Esophagus muscularis mucosa (tissue), 4 donors: ENCODE measurements at regions not wholly inside any gene's neighbourhood (a gene's known extent, or its start where the extent isn't known, plus 50 kb on each side); places are given as distances from the start of the nearest gene placed in this dataset.
"Not testable (repeated sequence)": the region's sequence is repeated elsewhere in the genome, so short reads cannot be mapped to it uniquely, and the experiment has no call there.

ENCODE experiments used
- DNase-seq: peaks from one replicate; pipeline ENCODE4 v3.0.0-alpha.2; 2017; ENCODE audit errors: extremely low spot score
- H3K27ac ChIP-seq, 4 donors: fragments of 200-600 bp; sonication (generic); replicated peaks in 1 of 4; 1 replicate in 3 of 4; 2 replicates in 1 of 4; pipeline ENCODE4 v1.5.1; 2016 to 2019; ENCODE audit warnings: mild to moderate bottlenecking in 1 of 4
- H3K27me3 ChIP-seq, 4 donors: fragments of 200-600 bp; sonication (generic); one replicate each; pipeline versions ENCODE4 v1.5.1 to v1.6.0; 2016 to 2019
- H3K36me3 ChIP-seq, 4 donors: fragments of 200-600 bp; sonication (generic); one replicate each; pipeline ENCODE4 v1.5.1; 2016 to 2019
- H3K4me1 ChIP-seq, 4 donors: fragments of 200-600 bp; sonication (generic); one replicate each; pipeline ENCODE4 v1.5.1; 2016 to 2019
- H3K4me3 ChIP-seq, 4 donors: fragments of 200-600 bp; sonication (generic); 1 replicate in 2 of 4; 2 replicates in 2 of 4; pipeline ENCODE4 v1.5.1; 2016 to 2019; ENCODE audit warnings: mild to moderate bottlenecking in 4 of 4, moderate library complexity in 1 of 4
- H3K9me3 ChIP-seq, 4 donors: fragments of 200-600 bp; sonication (generic); 1 replicate in 3 of 4; 2 replicates in 1 of 4; pipeline ENCODE4 v1.5.1; 2016 to 2019
- EP300 ChIP-seq: sonication (generic); formaldehyde crosslinking; IDR thresholded peaks from one replicate; pipeline ENCODE4 v1.6.1; 2017; ENCODE audit warnings: antibody characterized with exemption
- POLR2A ChIP-seq: fragments of 450-650 bp; IDR thresholded peaks from one replicate; pipeline ENCODE4 v1.6.1; 2017; ENCODE audit warnings: antibody characterized with exemption, moderate library complexity, mild to moderate bottlenecking, low read depth
- POLR2AphosphoS5 ChIP-seq, 2 donors: sonication (generic); formaldehyde crosslinking; IDR thresholded peaks; one replicate each; pipeline ENCODE4 v1.6.1; 2017; ENCODE audit warnings: antibody characterized with exemption in 2 of 2
- WGBS: methylation state at CpG from one replicate; pipeline ENCODE4 v1.1.5; 2018; 5-methylcytosine and 5-hydroxymethylcytosine counted together
- intact Hi-C: fragments of 100-400 bp; cut with DNase I; formaldehyde crosslinking; loops from one replicate; pipeline ENCODE4 v1.15.1; 2023
- TF ChIP-seq, protein P1 (sequence below), 3 experiments: fragments of 200-600 bp in 2 of 3; fragments of 450-650 bp in 1 of 3; sonication (generic) in 2 of 3; IDR thresholded peaks; one replicate each; pipeline ENCODE4 v1.5.1; 2017 to 2019; ENCODE audit warnings: antibody characterized with exemption in 3 of 3, mild to moderate bottlenecking in 2 of 3, moderate library complexity in 1 of 3

DNA sequence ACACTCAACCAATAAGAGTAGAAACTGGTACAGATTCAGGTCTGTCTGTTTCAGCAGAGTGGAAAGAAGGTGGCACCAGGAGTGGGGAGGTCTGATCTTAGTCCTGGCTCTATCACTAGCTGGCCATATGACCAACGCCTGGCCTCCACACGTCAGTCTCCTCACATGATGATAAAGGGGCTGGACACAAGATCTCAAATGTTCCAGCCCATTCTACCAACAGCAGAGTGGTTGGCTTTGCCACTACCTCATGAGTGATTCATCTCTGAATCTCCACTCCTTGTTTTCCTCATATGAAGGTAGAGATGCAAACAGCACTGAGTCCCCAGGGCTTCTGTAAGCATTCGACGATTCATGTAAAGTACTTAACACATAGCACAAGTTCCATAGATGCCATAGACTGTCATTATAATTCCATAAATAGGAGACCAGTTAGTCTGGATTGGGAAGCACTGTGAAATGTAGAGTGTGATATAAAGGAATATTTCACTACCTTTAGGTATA lies 281.9 kb upstream of the ASIC2 start:
- H3K4me1 ChIP-seq, result no peaks in the 10 kb centered on the region
- intact Hi-C loops, result no loop called here
- no peaks in the 10 kb centered on the region for H3K27me3 ChIP-seq
- DNase-seq, result no peak
- no peaks in the 10 kb centered on the region for H3K36me3 ChIP-seq
- no peak for TF ChIP-seq POLR2A
- TF ChIP-seq, protein P1, sequence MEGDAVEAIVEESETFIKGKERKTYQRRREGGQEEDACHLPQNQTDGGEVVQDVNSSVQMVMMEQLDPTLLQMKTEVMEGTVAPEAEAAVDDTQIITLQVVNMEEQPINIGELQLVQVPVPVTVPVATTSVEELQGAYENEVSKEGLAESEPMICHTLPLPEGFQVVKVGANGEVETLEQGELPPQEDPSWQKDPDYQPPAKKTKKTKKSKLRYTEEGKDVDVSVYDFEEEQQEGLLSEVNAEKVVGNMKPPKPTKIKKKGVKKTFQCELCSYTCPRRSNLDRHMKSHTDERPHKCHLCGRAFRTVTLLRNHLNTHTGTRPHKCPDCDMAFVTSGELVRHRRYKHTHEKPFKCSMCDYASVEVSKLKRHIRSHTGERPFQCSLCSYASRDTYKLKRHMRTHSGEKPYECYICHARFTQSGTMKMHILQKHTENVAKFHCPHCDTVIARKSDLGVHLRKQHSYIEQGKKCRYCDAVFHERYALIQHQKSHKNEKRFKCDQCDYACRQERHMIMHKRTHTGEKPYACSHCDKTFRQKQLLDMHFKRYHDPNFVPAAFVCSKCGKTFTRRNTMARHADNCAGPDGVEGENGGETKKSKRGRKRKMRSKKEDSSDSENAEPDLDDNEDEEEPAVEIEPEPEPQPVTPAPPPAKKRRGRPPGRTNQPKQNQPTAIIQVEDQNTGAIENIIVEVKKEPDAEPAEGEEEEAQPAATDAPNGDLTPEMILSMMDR (IDR thresholded peaks at IDR 0.05), result no peak
- no peak for TF ChIP-seq POLR2AphosphoS5 (IDR thresholded peaks at IDR 0.05)
- TF ChIP-seq EP300, result no peak
- H3K9me3 ChIP-seq, result no peaks in the 10 kb centered on the region
- no peak overlapping the region for H3K27ac ChIP-seq
- 73% methylated on average over 4 of the region's 4 CpGs for WGBS
- H3K4me3 ChIP-seq, result no peak overlapping the region

DNA sequence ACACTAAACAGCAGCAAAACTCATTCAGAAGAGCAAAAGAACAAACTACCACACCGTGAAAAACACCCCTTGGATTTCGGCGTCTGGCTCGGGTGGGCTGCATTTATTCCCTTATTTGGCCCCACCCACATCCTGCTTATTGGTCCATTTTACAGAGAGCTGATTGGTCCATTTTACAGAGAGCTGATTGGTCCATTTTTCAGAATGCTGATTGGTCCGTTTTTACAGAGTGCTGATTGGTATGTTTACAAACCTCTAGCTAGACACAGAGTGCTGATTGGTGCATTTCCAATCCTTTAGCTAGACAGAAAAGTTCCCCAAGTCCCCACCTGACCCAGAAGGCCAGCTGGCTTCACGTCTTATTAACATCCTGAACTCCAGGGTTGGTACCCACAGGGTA lies 286.6 kb upstream of the ASIC2 start:
- intact Hi-C loops, H3K4me1 ChIP-seq, H3K36me3 ChIP-seq, H3K9me3 ChIP-seq, DNase-seq, H3K27me3 ChIP-seq, H3K4me3 ChIP-seq, H3K27ac ChIP-seq: not testable (repeated sequence)
- WGBS, result 97% methylated on average over 6 of the region's 6 CpGs

DNA sequence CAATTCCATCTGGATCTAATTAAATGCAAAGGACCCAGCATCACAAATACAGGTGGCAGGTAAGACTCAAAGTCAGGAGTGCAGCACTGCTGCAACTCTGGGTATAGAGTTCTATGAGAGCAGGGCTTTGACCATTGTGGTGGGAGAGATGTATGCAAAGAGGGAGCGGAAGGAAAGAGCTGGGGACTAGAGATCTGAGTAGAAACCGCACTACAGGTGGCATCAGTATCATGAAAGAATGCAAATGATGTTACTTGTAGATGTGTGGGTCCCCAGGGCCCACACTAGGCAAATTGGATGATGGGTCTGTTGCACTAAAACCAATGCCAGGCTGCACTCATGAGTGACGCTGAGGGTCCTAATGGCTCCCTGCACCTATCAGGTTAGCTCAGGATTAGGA lies 287.1 kb upstream of the ASIC2 start:
- no peak overlapping the region for H3K27ac ChIP-seq
- H3K4me3 ChIP-seq, result no peak overlapping the region
- intact Hi-C loops, result no loop called here
- TF ChIP-seq EP300 (no peak), POLR2A (no peak), POLR2AphosphoS5 (IDR thresholded peaks at IDR 0.05) (no peak)
- TF ChIP-seq, protein P1 (IDR thresholded peaks at IDR 0.05), result no peak
- WGBS, result 94% methylated on average over 3 of the region's 3 CpGs
- no peaks in the 10 kb centered on the region for H3K9me3 ChIP-seq
- no peaks in the 10 kb centered on the region for H3K36me3 ChIP-seq
- H3K27me3 ChIP-seq, result no peaks in the 10 kb centered on the region
- DNase-seq, result no peak
- H3K4me1 ChIP-seq, result no peaks in the 10 kb centered on the region

DNA sequence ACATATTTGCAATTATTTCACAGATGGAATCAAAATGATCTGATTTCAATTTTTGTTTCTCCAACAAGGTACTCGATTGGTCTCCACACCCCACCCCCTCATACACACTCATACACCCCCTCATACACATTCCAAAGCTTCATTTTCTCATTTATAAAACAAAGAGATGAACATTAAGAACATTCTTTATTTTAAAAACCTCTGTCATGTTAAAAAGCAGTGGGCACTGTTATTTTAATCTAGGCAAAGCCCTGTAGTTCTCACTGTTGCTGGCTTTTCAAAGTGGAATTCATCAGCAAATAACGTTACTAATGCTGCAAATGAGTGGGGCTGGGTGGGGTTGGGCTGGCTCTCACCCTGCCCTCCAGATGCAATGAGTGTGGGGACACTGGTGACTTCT lies 289.6 kb upstream of the ASIC2 start:
- DNase-seq, result no peak
- Histone ChIP-seq H3K27me3 (no peaks in the 10 kb centered on the region), H3K9me3 (no peaks in the 10 kb centered on the region), H3K4me3 (no peak overlapping the region), H3K27ac (no peak overlapping the region), H3K36me3 (no peaks in the 10 kb centered on the region), H3K4me1 (no peaks in the 10 kb centered on the region)
- WGBS, result 66% methylated on average over 2 of the region's 2 CpGs
- intact Hi-C loops, result no loop called here
- no peak for TF ChIP-seq POLR2A
- TF ChIP-seq, protein P1 (IDR thresholded peaks at IDR 0.05), result no peak
- TF ChIP-seq POLR2AphosphoS5 (IDR thresholded peaks at IDR 0.05), result no peak
- TF ChIP-seq EP300, result no peak

DNA sequence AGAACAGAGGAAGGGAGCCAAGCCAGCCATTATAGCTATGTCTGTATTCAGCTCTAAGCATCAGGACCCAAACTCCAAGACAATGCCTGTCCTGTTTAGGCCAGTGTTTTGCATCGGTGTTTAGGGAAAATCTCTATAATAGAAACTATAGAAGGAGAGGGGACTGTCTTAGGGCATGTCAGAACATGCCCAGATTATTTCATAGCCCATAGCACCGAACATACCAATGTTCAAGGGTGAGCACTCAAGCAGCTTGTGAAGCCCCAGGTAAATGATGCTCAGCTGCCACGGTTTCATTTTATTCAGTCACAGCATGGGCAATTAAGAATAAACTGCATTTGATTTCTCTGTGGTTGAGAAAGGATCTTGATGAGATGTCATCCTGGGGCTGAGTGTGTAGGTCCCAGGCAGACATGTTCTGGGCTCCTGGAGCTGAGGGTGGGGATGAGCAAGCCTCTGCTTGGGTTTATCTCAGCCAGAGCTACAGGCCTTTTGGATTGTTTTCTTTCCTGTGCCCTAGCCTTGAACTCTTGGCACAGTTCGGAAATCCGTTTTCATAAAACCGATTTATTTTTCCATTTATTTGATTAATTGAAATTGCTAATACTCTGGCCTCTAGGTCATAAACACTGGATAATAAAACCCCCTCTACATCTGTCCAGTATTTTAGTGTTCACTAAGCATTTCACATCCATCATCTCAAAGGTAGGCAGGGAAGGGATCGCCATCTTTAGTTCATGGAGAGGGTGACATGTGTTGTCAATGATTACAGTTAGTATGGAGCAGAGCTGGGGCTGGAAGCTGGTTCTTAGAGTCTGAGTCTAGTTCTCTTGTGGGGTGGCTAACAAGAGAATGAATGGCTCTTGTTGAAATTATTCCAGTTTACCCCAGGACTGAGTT lies 290.7 kb upstream of the ASIC2 start:
- intact Hi-C loops, result no loop called here

More for the DNA sequence above, 290.7 kb upstream of the ASIC2 start:
- Histone ChIP-seq H3K36me3 (no peaks in the 10 kb centered on the region), H3K4me1 (peaks cover 0 to 2% (median 0%) of the 10 kb centered on the region in 4 donors), H3K27ac (no peak overlapping the region), H3K4me3 (no peak overlapping the region), H3K27me3 (no peaks in the 10 kb centered on the region), H3K9me3 (no peaks in the 10 kb centered on the region)
- WGBS, result 71% methylated on average over 7 of the region's 7 CpGs
- TF ChIP-seq, protein P1 (IDR thresholded peaks at IDR 0.05), result no peak
- TF ChIP-seq POLR2AphosphoS5 (IDR thresholded peaks at IDR 0.05), result no peak
- no peak for TF ChIP-seq POLR2A
- no peak for TF ChIP-seq EP300
- no peak for DNase-seq
